H54 (cell line): ENCODE measurements at regions not wholly inside any gene's neighbourhood (a gene's known extent, or its start where the extent isn't known, plus 50 kb on each side); places are given as distances from the start of the nearest gene placed in this dataset.
A peak's percentile ranks its signal among the peaks of the same experiment; 100 is the strongest.
"Not testable (repeated sequence)": the region's sequence is repeated elsewhere in the genome, so short reads cannot be mapped to it uniquely, and the experiment has no call there.

Experiments
- DNase-seq: peaks from one replicate; pipeline ENCODE4 v3.0.0; 2011; ENCODE audit warnings: low spot score, mixed read lengths; ENCODE audit not compliant: insufficient read length
- FAIRE-seq: peaks from 3 replicates; lab custom pipeline; 2011; peaks lifted over from hg19 to GRCh38; lab: Jason Lieb, UNC
- POLR2A ChIP-seq: IDR thresholded peaks from 2 replicates; pipeline ENCODE4 v1.6.1; 2011; ENCODE audit warnings: low read depth, mild to moderate bottlenecking, low read length

DNA sequence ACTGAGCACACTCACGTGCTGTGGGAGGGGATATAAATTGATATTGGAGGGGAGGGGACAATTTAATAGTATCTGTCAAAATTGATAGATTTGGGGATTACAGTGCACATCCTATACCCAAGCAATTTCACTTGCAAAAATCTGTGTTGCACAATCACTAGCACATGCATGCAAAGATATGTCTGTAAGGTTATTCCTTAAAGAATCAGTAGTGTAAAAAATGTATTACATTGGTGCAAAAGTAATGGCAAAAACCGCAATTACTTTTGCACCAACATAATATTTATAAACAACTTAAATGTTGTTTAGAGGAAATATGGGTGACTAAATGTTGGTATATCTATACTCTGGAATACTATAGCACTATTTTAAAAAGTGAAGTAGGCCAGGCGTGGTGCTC, 108.7 kb downstream of the LHX2 start:
- DNase-seq: no peak
- FAIRE-seq: no peak
- no peak for TF ChIP-seq POLR2A

DNA sequence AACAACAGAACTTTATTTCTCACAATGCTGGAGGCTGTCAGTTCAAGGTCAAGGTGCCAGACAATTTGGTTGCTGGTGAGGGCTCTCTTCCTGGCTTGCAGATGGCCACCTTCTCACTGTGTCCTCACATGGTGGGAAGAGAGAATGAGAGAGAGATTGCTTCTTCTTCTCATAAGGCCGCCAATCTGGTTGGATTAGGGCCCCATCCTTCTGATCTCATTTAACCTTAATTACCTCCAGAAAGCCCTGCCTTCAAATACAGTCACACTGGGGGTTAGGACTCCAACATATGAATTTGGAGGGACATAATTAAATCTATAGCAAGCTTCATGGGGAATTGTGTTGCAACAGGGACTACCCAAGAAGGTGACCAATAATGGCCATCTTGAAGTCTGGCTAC, 110.2 kb downstream of the LHX2 start:
- FAIRE-seq (no peak), DNase-seq (no peak)
- no peak for TF ChIP-seq POLR2A

DNA sequence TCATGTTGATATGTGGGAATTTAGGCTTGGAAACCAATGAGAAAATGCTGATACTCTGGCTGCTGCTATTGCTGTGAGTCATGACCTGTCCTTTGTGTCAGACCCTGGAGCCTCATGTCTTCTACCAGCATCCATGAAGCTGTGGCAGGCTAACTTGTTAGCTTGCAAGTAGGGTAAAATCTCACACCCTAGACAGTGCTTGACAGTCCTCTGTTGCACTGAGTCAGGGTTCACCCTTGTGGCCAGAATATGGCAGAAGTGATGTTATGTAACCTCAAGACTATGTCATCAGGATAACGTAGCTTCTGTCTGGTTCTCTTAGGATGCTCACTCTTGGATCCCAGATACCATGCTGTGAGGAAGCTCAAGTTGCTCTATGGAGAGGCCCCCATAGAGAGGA, 110.8 kb downstream of the LHX2 start:
- TF ChIP-seq POLR2A: no peak
- no peak for FAIRE-seq
- DNase-seq: no peak

DNA sequence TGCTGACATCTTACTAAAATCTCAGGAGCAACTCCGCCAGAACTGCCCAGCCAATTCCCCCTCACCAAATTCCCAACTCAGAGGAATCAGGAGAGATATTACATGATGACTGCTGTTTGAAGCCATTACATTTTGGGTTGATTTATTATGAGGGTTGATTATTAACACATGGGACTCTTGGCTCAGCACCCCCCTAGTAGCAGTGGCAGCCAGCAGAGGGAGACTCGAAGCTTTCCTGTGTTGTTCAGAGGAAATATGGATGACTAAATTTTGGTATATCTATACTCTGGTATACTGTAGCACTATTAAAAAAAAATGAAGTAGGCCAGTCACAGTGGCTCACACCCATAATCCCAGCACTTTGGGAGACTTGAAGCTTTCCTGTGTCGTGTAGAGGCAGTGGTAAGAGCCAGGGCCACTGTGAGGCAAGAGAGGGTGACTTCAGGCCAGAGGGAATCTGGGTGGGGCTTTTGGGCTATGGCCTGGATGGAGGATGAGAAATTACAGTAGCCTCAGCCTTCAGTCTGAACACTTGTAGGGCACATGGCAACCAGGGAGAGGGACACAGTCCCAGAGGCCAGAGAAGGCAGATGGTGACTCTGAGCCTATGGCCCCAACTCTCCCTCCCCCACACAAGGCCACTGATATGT, 111.4 kb downstream of the LHX2 start:
- FAIRE-seq (no peak), DNase-seq (peak; percentile 51)
- TF ChIP-seq POLR2A: no peak

DNA sequence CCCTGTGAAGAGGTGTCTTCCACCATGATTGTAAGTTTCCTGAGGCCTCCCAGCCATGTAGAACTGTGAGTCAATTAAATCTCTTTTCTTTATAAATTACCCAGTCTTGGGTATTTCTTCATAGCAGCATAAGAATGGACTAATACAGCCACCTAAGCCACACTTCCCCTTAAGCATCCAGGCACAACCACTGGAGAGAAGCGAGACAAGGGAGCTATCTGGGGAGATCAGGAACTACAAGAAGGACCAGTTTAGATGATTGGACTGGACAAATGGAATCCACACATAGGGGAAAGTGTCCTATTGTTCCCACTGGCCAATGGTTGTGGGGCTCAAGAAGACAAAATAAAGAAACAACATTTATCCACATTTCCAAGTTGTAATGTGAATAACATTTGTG, 112.1 kb downstream of the LHX2 start:
- not testable (repeated sequence) for FAIRE-seq, DNase-seq

DNA sequence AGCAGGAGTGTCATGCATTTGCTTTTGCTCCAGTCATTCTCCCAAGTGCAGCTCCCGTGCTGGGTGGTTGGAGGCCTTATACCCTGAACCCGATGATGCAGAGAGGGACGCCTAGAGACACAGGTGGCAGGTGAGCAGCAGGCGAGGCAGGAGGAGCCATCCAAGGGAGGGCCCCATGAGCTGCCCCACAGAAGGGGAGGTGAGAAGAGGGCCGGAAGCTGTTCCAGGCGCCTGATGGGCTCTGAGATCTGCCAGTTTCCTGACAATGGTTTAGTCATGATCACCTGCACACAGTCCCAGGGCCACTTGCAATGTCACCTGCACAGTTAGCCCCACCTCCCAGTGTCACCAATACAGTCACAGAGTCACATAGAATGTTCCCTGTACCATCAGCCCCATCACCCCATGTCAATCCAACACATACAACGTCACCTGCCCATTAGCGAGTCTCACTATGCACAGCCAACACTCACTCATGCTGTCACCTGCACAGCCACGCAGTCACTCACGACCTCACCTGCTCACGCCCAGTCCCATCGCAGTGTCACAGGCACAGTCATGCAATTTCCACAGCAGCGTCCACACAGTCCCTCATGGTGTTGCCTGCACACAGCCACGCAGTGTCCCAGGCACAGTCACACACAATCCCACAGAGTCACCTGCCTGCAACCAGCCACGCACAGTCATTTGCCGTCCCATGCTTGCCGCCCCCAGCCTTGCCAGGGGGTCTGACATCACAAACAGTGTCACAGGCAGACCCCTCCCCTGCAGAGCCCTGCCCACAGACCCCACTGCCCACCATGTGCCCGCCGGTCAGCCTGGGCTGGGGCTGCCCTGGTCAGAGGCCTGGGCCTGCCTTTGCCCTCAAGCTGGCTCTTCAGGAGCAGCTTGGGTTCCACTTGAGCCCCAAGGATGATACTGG, 113.4 kb downstream of the LHX2 start:
- no peak for DNase-seq
- no peak for TF ChIP-seq POLR2A
- no peak for FAIRE-seq

DNA sequence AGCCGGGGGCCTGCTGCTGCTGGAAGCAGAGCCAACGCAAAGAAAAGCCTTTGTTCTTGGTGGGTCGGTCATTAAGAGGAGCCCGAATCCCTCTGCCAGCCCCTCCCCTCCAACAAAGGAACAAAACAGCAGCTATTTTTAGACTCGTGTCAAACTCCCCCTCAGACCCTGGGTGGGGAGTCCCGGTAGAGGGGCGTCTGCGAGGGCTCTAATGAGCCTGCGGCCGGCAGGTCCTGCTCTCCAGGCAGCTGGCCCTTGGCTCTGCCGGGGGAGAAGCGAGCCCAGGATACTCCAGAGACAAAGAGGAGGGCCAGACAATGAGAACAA, 114.0 kb downstream of the LHX2 start:
- no peak for TF ChIP-seq POLR2A
- FAIRE-seq (no peak), DNase-seq (no peak)

DNA sequence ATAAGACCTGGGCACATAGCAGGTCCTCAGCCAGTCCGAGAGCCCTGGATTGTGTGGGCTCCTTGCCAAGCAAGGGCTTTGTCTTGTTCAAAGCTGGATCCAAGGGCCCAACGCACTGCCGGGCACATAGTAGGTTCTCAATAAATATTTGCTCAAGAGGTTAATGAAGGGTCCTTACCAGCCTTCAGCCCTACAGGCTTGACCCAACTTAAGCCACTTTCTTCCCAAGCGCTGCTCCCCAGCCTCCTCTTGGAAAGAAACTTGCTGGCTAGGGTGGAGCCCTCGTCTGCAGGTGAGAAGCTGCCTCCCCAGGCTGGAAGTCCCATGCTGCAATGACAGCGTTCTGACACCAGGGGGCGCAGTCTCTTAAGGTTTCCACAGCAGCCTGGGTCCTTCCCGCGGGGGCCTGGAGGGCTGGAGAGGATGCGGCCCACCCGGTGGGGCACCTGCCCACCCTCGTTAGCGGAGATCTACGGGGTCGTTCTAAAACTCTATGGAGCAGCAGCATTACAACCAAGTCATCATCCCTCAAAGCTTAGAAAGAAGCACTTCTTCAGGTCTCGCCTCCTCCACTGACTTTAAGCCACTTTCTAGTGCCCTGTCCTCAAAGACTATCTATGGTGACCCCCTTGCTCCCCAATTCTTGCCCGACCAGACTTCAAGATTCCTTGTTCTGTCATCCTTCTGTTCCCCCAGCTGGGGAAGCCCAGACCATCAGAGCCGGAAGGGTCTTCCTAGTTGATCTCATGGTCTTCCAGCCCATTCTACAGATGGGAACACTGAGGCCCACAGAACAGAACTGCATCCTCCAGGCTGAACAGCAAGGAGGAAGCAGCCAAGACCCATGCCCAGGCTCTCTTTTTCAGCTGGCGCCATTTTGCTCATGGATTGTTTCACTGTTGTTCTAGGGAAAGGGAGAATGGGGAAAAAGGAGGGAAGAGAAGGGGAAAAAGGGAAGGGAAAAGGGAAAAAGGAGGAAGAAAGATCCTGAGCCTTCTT, 115.4 kb downstream of the LHX2 start:
- TF ChIP-seq POLR2A: no peak
- DNase-seq: peak; percentile 90
- FAIRE-seq: no peak

DNA sequence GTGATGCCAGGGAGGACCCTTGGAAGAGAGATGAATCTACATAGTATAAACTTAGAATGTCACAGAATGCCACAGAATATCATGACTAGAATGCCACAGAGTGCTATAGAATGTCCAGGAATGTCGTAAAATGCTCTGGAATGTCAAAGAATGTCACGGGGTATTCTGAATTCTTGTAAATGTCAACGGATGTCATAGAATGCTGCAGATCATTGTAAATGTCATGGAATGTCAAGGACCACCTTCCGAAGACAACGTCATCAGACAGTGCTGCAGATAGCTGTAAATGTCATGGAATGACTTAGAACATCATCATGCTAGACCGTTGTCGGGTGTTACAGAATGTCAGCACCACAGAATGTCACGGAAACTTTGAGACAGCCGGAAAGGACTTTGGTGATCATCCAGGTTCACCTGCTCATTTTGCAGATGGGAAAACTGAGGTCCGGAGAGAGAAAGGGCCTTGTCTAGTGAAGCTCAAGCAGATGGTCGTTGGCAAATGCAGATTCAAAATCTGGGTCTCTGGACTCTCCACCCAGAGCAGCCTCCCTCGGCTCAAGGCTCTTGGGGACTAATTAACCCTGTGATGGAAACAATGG, 117.1 kb downstream of the LHX2 start:
- FAIRE-seq (no peak), DNase-seq (no peak)
- no peak for TF ChIP-seq POLR2A

DNA sequence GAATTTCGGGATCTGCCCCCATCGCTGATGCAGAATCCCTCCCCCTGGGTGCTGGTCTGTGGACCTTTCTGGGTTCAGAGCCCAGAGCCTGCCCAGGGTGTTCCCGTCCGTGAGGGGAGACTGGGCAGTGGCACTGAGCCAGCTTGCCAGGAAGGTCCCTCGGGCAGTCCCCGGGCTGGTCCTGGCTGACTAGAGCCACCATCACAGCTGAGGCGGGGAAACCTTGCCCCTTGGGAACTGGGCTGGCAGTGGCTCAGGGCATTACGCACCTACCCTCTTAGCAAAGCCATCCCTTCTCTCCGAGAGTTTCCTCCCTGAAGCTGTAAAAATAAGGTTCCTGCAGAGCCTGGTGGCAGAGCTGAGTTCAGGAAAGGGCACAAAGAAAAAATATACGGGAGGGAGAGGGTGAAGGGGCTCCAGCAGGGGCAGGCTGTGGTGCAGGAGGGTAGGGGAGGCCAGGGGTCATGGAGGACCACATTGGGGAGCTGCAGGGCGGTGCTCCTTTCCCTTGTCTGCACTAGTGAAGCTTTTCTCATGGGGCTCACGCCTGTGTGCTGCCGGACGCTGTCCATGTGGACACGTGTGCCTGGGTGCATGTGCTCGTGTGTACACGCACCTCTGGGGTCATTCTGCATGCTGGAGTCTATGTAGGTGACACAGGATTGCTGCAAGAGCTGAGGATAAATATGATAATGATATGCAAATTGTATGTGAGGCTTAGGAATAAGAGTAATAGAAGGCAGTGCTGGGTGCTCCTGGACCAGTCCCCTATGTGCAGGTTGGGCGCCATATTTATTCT, 118.9 kb downstream of the LHX2 start:
- FAIRE-seq: no peak
- TF ChIP-seq POLR2A: no peak
- DNase-seq: no peak

DNA sequence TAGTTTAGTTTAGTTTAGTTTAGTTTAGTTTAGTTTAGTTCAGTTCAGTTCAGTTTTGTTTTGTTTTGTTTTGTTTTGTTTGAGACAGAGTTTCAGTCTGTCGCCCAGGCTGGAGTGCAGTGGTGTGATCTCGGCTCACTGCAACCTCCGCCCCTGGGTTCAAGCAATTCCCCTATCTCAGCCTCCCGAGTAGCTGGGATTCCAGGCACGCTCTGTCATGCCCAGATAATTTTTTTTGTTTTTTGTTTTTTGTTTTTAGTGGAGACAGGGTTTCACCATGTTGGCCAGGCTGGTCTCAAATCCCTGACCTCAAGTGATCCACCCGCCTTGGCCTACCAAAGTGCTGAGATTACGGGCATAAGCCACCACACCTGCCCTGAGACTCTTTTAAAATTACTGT, 120.0 kb downstream of the LHX2 start:
- not testable (repeated sequence) for DNase-seq, FAIRE-seq

DNA sequence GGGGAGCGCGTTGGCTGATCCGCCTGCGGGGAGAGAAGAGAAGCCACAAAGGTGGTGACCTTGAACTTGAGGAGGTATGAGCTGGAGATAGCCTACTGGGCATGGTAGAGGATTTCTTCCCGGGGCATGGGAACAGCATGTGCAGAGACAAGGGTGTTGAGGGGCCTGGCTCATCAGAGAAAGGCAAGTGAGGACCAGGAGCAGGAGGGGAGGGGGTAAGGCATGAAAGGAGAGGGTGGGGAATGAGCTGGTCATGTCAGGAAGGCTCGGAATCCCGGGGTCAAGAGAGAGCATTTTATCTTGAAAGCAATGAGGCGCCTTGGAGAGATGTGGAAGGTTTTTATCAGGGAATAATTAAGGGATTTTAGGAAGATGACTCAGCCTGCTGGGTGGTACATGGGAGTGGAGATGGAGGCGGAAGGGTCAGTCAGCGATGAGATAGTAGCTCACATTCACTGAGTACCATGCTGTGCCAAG, 121.1 kb downstream of the LHX2 start:
- TF ChIP-seq POLR2A: no peak
- no peak for FAIRE-seq

DNA sequence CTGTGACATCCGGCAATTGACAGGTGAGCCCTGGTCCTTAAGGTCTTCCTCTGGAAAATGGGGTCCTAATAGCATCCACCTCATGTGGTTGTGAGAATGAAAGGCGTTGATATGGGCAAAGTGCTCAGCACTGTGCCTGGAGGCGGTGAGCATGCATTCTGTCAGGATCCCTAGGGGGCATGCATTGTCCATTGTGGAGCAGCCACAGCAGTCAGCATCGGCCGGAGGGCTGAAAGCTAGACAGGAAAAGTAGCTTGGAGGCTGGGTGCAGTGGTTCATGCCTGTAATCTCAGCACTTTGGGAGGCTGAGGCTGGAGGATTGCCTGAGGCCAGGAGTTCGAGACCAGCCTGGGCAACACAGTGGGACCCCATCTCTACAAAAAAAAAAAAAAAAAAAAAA, 122.2 kb downstream of the LHX2 start:
- FAIRE-seq (no peak), DNase-seq (no peak)
- no peak for TF ChIP-seq POLR2A

More for the DNA sequence above, 121.1 kb downstream of the LHX2 start:
- DNase-seq: no peak
